ENCODE measurements at regions not wholly inside any gene's neighbourhood (a gene's known extent, or its start where the extent isn't known, plus 50 kb on each side); places are given as distances from the start of the nearest gene placed in this dataset.

- no peak overlapping the region for H3K27ac ChIP-seq
- DNase-seq, result peak in 1 of 2 donors; percentile 47
- 97% methylated on average over 18 of the region's 18 CpGs for WGBS, 2 donors
- no peak overlapping the region for H3K4me3 ChIP-seq
- H3K4me1 ChIP-seq, result no peaks in the 10 kb centered on the region
- no peaks in the 10 kb centered on the region for H3K36me3 ChIP-seq
- ATAC-seq (ENCODE audit: low FRiP score in 2 of 2), result no peak
- TF ChIP-seq CTCF (IDR thresholded peaks at IDR 0.05) (no peak), EP300 (IDR thresholded peaks at IDR 0.05) (no peak), POLR2A (IDR thresholded peaks at IDR 0.05) (no peak), POLR2AphosphoS5 (IDR thresholded peaks at IDR 0.05) (no peak)
- no peaks in the 10 kb centered on the region for H3K27me3 ChIP-seq
- no peaks in the 10 kb centered on the region for H3K9me3 ChIP-seq
Measured at GRCh38 chr12:24582954-24583601, 365.8 kb downstream of the BCAT1 start.

- DNase-seq (no peak), ATAC-seq (ENCODE audit: low FRiP score in 2 of 2) (no peak)
- no peaks in the 10 kb centered on the region for H3K27me3 ChIP-seq
- TF ChIP-seq CTCF (IDR thresholded peaks at IDR 0.05), result no peak
- no peak for TF ChIP-seq POLR2AphosphoS5 (IDR thresholded peaks at IDR 0.05)
- TF ChIP-seq EP300 (IDR thresholded peaks at IDR 0.05), result no peak
- no peak for TF ChIP-seq POLR2A (IDR thresholded peaks at IDR 0.05)
- H3K4me3 ChIP-seq, result no peak overlapping the region
- no peaks in the 10 kb centered on the region for H3K4me1 ChIP-seq
- H3K27ac ChIP-seq, result no peak overlapping the region
- H3K9me3 ChIP-seq, result no peaks in the 10 kb centered on the region
- 71 to 86% methylated on average over 4 of the region's 4 CpGs for WGBS, 2 donors
- no peaks in the 10 kb centered on the region for H3K36me3 ChIP-seq
Measured at GRCh38 chr12:24574538-24574937, 374.4 kb downstream of the BCAT1 start.

- Histone ChIP-seq H3K9me3 (no peaks in the 10 kb centered on the region), H3K4me3 (no peak overlapping the region), H3K36me3 (no peaks in the 10 kb centered on the region), H3K4me1 (no peaks in the 10 kb centered on the region), H3K27me3 (no peaks in the 10 kb centered on the region), H3K27ac (no peak overlapping the region)
- DNase-seq, result no peak
- no peak for TF ChIP-seq CTCF (IDR thresholded peaks at IDR 0.05)
- TF ChIP-seq POLR2AphosphoS5 (IDR thresholded peaks at IDR 0.05), result no peak
- TF ChIP-seq EP300 (IDR thresholded peaks at IDR 0.05), result no peak
- no peak for TF ChIP-seq POLR2A (IDR thresholded peaks at IDR 0.05)
- ATAC-seq (ENCODE audit: low FRiP score in 2 of 2), result no peak
Measured at GRCh38 chr12:24573621-24574020, 375.3 kb downstream of the BCAT1 start.

- H3K4me3 ChIP-seq, result no peak overlapping the region
- H3K27ac ChIP-seq, result no peak overlapping the region
- H3K36me3 ChIP-seq, result no peaks in the 10 kb centered on the region
- WGBS, 2 donors, result 84 to 90% methylated on average over 5 of the region's 5 CpGs
- H3K9me3 ChIP-seq, result no peaks in the 10 kb centered on the region
- ATAC-seq (ENCODE audit: low FRiP score in 2 of 2), result no peak
- no peaks in the 10 kb centered on the region for H3K27me3 ChIP-seq
- peaks cover 0 to 17% (median 9%) of the 10 kb centered on the region in 4 donors for H3K4me1 ChIP-seq
- DNase-seq, result no peak
- TF ChIP-seq POLR2AphosphoS5 (IDR thresholded peaks at IDR 0.05), result no peak
- no peak for TF ChIP-seq EP300 (IDR thresholded peaks at IDR 0.05)
- no peak for TF ChIP-seq POLR2A (IDR thresholded peaks at IDR 0.05)
- no peak for TF ChIP-seq CTCF (IDR thresholded peaks at IDR 0.05)
Measured at GRCh38 chr12:24565300-24565699, 383.6 kb downstream of the BCAT1 start.

All from upper lobe of left lung (tissue), 6 donors.